ENCODE measurements at regions not wholly inside any gene's neighbourhood (a gene's known extent, or its start where the extent isn't known, plus 50 kb on each side); places are given as distances from the start of the nearest gene placed in this dataset.
A peak's percentile ranks its signal among the peaks of the same experiment; 100 is the strongest.
"Not testable (repeated sequence)": the region's sequence is repeated elsewhere in the genome, so short reads cannot be mapped to it uniquely, and the experiment has no call there.

DNA sequence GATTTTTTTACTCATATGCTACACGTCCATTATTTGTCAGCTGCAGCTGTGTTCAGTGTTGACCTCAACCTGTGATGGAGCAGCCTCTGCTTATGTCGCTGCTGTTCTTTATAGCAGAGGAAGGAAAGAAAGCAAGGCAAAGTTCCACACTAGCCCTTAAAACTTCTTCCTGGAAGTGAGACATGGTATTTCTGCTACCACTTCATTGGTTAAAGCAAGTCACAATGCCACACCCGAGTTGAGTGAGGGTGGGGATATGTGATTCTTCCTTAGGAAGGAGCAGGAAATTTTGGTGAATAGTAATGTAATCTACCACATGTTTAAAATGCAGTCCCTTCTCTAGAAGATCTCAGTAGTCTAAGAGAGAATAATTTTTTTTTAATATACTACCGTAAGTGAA is 224.8 kb upstream of the DMRT1 start:
- no peak for TF ChIP-seq CTCF (IDR thresholded peaks at IDR 0.05; ENCODE audit: low read depth, low read length)
- no peak for DNase-seq (ENCODE audit: low read depth, low spot score)
- in situ Hi-C loops (cut with HindIII; ENCODE audit: low sequenced_read_pairs): no loop called here
- no peak overlapping the region for H3K4me3 ChIP-seq (ENCODE audit: low read depth, low read length)

- no peak for DNase-seq (ENCODE audit: low read depth, low spot score)
- H3K4me3 ChIP-seq (ENCODE audit: low read depth, low read length): no peak overlapping the region
- TF ChIP-seq CTCF (IDR thresholded peaks at IDR 0.05; ENCODE audit: low read depth, low read length): no peak
- in situ Hi-C loops (cut with HindIII; ENCODE audit: low sequenced_read_pairs): no loop called here
These were observed 223.9 kb upstream of the DMRT1 start for GRCh38 chr9:617445-618085.

DNA sequence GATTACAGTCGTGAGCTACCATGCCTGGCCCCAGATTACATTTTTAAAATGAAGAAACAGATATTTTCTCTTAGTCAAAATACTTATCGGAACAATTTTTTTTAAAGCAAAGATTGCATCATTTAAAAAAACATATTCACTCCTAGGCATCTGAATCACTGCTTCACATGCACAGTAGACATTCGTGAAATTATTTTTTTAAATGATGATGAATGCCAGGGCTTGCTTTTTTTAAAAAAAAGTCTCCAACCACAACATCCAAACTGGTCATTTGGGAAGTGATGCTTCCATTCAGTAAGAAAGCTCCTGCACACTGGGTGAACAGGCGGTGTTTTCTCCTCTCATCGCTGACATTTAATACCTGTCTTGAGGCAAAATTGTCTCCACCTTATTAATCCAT is 223.0 kb upstream of the DMRT1 start:
- peak; percentile 38 for DNase-seq (ENCODE audit: low read depth, low spot score)
- in situ Hi-C loops (cut with HindIII; ENCODE audit: low sequenced_read_pairs): no loop called here

DNA sequence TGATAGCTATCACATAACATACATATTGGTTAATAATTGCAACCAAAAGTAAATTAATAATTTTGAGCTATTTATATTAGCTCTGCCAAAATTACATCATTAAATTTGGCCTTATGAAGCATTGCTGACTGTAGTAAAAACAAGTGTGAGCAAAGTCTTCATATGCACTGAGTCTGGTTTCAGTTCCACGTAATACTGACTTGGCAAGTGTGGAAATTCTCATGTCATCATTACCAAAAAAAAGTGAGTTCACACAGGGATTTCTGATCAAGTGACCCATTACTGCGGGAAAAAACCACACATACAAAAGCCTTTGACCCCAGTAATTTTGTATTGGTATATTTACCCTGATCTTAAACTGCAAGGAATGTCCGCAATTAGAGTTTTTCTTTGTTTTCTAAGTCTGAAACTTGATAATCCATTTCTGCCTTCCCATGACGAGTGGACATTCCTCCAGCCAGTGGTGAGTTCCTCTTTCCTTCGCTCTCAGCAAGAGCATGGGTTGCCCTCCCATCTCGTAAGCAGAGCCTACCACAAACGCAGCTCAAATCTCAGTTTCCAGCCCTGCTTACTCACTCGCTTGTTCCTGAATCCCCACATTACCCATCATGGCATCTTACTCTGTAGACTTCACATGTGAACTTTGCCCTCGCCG is 220.2 kb upstream of the DMRT1 start:
- no peak for TF ChIP-seq CTCF (IDR thresholded peaks at IDR 0.05; ENCODE audit: low read depth, low read length)
- in situ Hi-C loops (cut with HindIII; ENCODE audit: low sequenced_read_pairs): no loop called here
- H3K4me3 ChIP-seq (ENCODE audit: low read depth, low read length): no peak overlapping the region
- DNase-seq (ENCODE audit: low read depth, low spot score): no peak

More for the DNA sequence above, 223.0 kb upstream of the DMRT1 start:
- TF ChIP-seq CTCF (IDR thresholded peaks at IDR 0.05; ENCODE audit: low read depth, low read length): no peak
- H3K4me3 ChIP-seq (ENCODE audit: low read depth, low read length): no peak overlapping the region

DNA sequence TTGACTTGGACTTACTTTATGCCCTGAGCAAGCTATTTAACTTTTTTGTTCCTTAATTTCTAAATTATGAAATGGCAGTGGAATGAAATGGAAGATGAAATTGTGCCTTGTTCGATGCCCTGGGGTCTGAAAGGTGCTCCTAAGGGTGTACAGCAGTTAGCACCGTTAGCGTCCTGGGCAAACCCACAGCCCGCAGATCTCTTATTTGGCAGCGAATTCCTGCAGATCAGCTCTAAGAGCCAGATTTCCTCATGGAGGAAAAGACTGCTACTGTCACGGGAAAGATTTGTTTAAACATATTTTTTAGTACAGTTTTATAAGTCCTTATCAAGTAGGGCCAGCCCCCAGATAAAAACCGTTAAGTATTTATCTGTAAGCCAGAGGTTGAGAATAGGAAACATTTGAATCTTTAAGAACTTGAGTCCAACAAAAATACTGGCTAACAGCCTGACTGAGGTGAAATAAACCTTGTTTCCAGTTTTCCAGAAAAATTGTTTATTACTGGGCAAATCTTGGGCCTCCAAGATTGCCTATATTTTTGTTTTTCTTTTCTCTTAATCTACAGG is 216.5 kb upstream of the DMRT1 start:
- no peak overlapping the region for H3K4me3 ChIP-seq (ENCODE audit: low read depth, low read length)
- TF ChIP-seq CTCF (IDR thresholded peaks at IDR 0.05; ENCODE audit: low read depth, low read length): no peak
- in situ Hi-C loops (cut with HindIII; ENCODE audit: low sequenced_read_pairs): no loop called here
- no peak for DNase-seq (ENCODE audit: low read depth, low spot score)

DNA sequence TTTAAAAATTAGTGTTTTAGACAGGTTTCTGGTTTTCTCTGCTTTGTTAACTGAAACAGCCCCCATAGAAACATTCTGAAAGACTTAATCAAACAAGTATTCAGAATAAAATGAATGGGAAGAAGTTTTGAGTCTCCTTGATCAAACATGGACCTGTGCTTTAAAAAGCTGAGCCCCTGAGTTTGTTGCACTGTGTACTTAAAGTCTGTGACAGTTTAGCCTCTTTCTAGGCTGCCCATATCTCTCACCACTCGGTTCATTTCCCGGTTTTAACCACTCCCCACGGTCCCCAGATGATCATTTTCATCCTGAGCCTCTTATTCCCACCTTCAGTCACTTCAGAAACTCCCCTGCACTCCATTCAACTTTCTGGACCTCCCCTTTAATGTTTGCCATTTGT is 215.9 kb upstream of the DMRT1 start:
- TF ChIP-seq CTCF (IDR thresholded peaks at IDR 0.05; ENCODE audit: low read depth, low read length): no peak
- H3K4me3 ChIP-seq (ENCODE audit: low read depth, low read length): no peak overlapping the region
- in situ Hi-C loops (cut with HindIII; ENCODE audit: low sequenced_read_pairs): no loop called here
- DNase-seq (ENCODE audit: low read depth, low spot score): no peak

GRCh38 chr9:626114-626513 is 215.4 kb upstream of the DMRT1 start:
- H3K4me3 ChIP-seq (ENCODE audit: low read depth, low read length); in situ Hi-C loops (cut with HindIII; ENCODE audit: low sequenced_read_pairs); DNase-seq (ENCODE audit: low read depth, low spot score): not testable (repeated sequence)
